ENCODE measurements at regions not wholly inside any gene's neighbourhood (a gene's known extent, or its start where the extent isn't known, plus 50 kb on each side); places are given as distances from the start of the nearest gene placed in this dataset.

GRCh38 chr3:34020170-34020569 lies 221.7 kb downstream of the PDCD6IP start:
- TF ChIP-seq RFX5 (IDR thresholded peaks at IDR 0.05; ENCODE audit: low read depth, low read length) (no peak), PAX5 (IDR thresholded peaks at IDR 0.05; ENCODE audit: borderline replicate concordance, low read depth, low read length) (no peak), TAF1 (IDR thresholded peaks at IDR 0.05; ENCODE audit: borderline replicate concordance, low read depth, low read length) (no peak), POLR2AphosphoS5 (IDR thresholded peaks at IDR 0.05; ENCODE audit: low read length) (no peak), LARP7 (IDR thresholded peaks at IDR 0.05) (no peak), ZBED1 (IDR thresholded peaks at IDR 0.05; ENCODE audit: borderline replicate concordance) (no peak), HDGF (IDR thresholded peaks at IDR 0.05) (no peak), FOXM1 (IDR thresholded peaks at IDR 0.05; ENCODE audit: low read depth, low read length) (no peak), EP300 (IDR thresholded peaks at IDR 0.05; ENCODE audit: borderline replicate concordance in 1 of 2, control insufficient read depth in 1 of 2, low read depth in 2 of 2, low read length in 2 of 2) (no peak), ZZZ3 (IDR thresholded peaks at IDR 0.05; ENCODE audit: control insufficient read depth, insufficient read length, low read depth) (no peak), SMC3 (IDR thresholded peaks at IDR 0.05; ENCODE audit: borderline replicate concordance, low read length) (no peak), NFYB (IDR thresholded peaks at IDR 0.05; ENCODE audit: insufficient read depth, low read depth, low read length) (no peak), POLR2AphosphoS2 (IDR thresholded peaks at IDR 0.05; ENCODE audit: low read depth, low read length) (no peak), CTCF (IDR thresholded peaks at IDR 0.05 in 2 of 3, conservative IDR thresholded peaks at IDR 0.05 in 1 of 3; ENCODE audit: control insufficient read depth in 2 of 3, extremely low read depth in 1 of 3, insufficient read depth in 1 of 3, low read depth in 3 of 3, low read length in 3 of 3) (no peak)
